ENCODE measurements at regions not wholly inside any gene's neighbourhood (a gene's known extent, or its start where the extent isn't known, plus 50 kb on each side); places are given as distances from the start of the nearest gene placed in this dataset.

GRCh38 chr18:72261590-72261989 lies 282.6 kb downstream of the CBLN2 start:
- Histone ChIP-seq H3K27ac (ENCODE audit: control insufficient read depth, insufficient read depth, low read length) (no peak overlapping the region), H3K4me2 (ENCODE audit: control insufficient read depth, extremely low read depth, insufficient read depth, low read depth, low read length) (no peak overlapping the region), H3K27me3 (ENCODE audit: control insufficient read depth, extremely low read depth, insufficient read depth, low read length) (no peaks in the 10 kb centered on the region), H3K4me3 (ENCODE audit: control insufficient read depth in 2 of 3, extremely low read depth in 1 of 3, insufficient read depth in 2 of 3, low read depth in 1 of 3, low read length in 3 of 3) (no peak overlapping the region), H3K4me1 (ENCODE audit: control insufficient read depth, extremely low read depth, insufficient read depth, low read length) (no peaks in the 10 kb centered on the region), H3K9ac (ENCODE audit: control insufficient read depth, extremely low read depth, insufficient read depth, low read length) (no peak overlapping the region), H3K9me3 (ENCODE audit: control insufficient read depth, low read depth, low read length) (no peaks in the 10 kb centered on the region), H3K9me1 (ENCODE audit: control insufficient read depth, extremely low read depth, insufficient read depth, low read length) (no peaks in the 10 kb centered on the region), H2AFZ (ENCODE audit: control insufficient read depth, low read length) (no peak overlapping the region), H3K79me2 (ENCODE audit: control insufficient read depth, insufficient read depth, low read length) (no peaks in the 10 kb centered on the region), H4K20me1 (ENCODE audit: control insufficient read depth, extremely low read depth, insufficient read depth, low read length) (no peaks in the 10 kb centered on the region), H3K36me3 (ENCODE audit: control insufficient read depth in 2 of 2, extremely low read depth in 1 of 2, insufficient read depth in 2 of 2, low read length in 2 of 2) (no peaks in the 10 kb centered on the region)
- DNase-seq (ENCODE audit: low read depth, low spot score), result no peak
- no peak for FAIRE-seq
- dilution Hi-C loops (cut with MboI; ENCODE audit: extremely low pct_ligation_motif_present, low sequenced_read_pairs), result no loop called here
- TF ChIP-seq EZH2 (IDR thresholded peaks at IDR 0.05; ENCODE audit: low read length), result no peak
- no peak for TF ChIP-seq CTCF (optimal IDR thresholded peaks at IDR 0.05 in 1 of 3, IDR thresholded peaks at IDR 0.05 in 1 of 3, conservative IDR thresholded peaks at IDR 0.05 in 1 of 3; ENCODE audit: extremely low read depth in 1 of 3, insufficient read depth in 2 of 3, low read length in 3 of 3)

- H2AFZ ChIP-seq (ENCODE audit: control insufficient read depth, low read length), result no peak overlapping the region
- H3K27ac ChIP-seq (ENCODE audit: control insufficient read depth, insufficient read depth, low read length), result no peak overlapping the region
- H3K4me3 ChIP-seq (ENCODE audit: control insufficient read depth in 2 of 3, extremely low read depth in 1 of 3, insufficient read depth in 2 of 3, low read depth in 1 of 3, low read length in 3 of 3), result no peak overlapping the region
- H3K9ac ChIP-seq (ENCODE audit: control insufficient read depth, extremely low read depth, insufficient read depth, low read length), result no peak overlapping the region
- TF ChIP-seq EZH2 (IDR thresholded peaks at IDR 0.05; ENCODE audit: low read length), result no peak
- TF ChIP-seq CTCF (optimal IDR thresholded peaks at IDR 0.05 in 1 of 3, IDR thresholded peaks at IDR 0.05 in 1 of 3, conservative IDR thresholded peaks at IDR 0.05 in 1 of 3; ENCODE audit: extremely low read depth in 1 of 3, insufficient read depth in 2 of 3, low read length in 3 of 3), result no peak
- no peak overlapping the region for H3K4me2 ChIP-seq (ENCODE audit: control insufficient read depth, extremely low read depth, insufficient read depth, low read depth, low read length)
- no peak for FAIRE-seq
- H3K36me3 ChIP-seq (ENCODE audit: control insufficient read depth in 2 of 2, extremely low read depth in 1 of 2, insufficient read depth in 2 of 2, low read length in 2 of 2), result no peaks in the 10 kb centered on the region
- dilution Hi-C loops (cut with MboI; ENCODE audit: extremely low pct_ligation_motif_present, low sequenced_read_pairs), result no loop called here
- H4K20me1 ChIP-seq (ENCODE audit: control insufficient read depth, extremely low read depth, insufficient read depth, low read length), result no peaks in the 10 kb centered on the region
- peaks cover 3% of the 10 kb centered on the region for H3K9me3 ChIP-seq (ENCODE audit: control insufficient read depth, low read depth, low read length)
- no peaks in the 10 kb centered on the region for H3K4me1 ChIP-seq (ENCODE audit: control insufficient read depth, extremely low read depth, insufficient read depth, low read length)
- no peak for DNase-seq (ENCODE audit: low read depth, low spot score)
- no peaks in the 10 kb centered on the region for H3K79me2 ChIP-seq (ENCODE audit: control insufficient read depth, insufficient read depth, low read length)
- H3K27me3 ChIP-seq (ENCODE audit: control insufficient read depth, extremely low read depth, insufficient read depth, low read length), result no peaks in the 10 kb centered on the region
- H3K9me1 ChIP-seq (ENCODE audit: control insufficient read depth, extremely low read depth, insufficient read depth, low read length), result no peaks in the 10 kb centered on the region
These were observed 298.1 kb downstream of the CBLN2 start for GRCh38 chr18:72246076-72246475.
